ENCODE measurements at regions not wholly inside any gene's neighbourhood (a gene's known extent, or its start where the extent isn't known, plus 50 kb on each side); places are given as distances from the start of the nearest gene placed in this dataset.

- POLR2A ChIA-PET = no interaction called here
- TF ChIP-seq CTCF (IDR thresholded peaks at IDR 0.05; ENCODE audit: insufficient read depth, low read length, missing control alignments) = no peak
- CTCF ChIA-PET = no interaction called here
- H3K4me3 ChIP-seq (ENCODE audit: low read depth, low read length) = no peak overlapping the region
- DNase-seq (ENCODE audit: low read depth, low spot score) = no peak
These were observed 372.6 kb upstream of the PLXNA2 start for GRCh38 chr1:208616776-208617175.

DNA sequence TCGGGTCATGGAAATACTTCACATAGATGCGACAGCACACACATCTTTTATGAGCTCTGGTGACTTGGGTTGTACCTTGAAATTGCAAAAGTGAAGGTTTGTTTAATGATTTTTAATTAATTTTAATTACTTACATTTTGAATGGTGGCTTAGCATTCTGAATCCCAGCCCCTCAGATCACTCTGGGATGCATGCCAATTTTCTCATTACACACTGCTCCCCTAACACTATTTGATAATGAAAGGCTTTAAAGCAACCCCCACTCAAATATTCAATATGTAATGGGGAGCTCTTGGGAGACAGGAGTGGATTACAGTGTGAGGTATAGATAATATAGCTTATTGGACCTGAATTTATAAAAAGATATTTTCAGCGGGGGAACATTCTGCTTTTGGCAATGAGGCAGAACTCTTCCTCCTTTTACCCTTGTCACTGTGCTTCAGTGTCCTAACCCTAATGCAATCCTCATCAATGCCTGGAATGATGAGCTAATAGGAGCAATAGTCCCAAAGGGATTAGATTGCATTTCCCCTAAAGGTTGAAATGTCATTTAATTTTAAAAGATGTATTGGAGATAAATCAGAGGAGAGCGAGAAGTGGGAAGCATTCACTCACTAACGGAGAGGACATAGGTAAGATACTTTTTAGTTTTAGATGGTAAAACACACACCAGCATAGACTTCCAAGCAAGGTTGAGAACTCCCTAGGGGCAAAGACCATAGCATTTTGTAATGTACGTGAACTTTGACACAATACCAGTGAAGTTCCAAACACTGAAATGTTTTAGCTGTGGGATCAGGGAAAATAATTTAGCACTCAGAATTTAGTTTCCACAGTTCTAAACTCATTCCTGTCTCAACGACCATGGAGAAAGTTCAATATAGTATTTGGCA, 384.1 kb upstream of the PLXNA2 start:
- CTCF ChIA-PET = no interaction called here

GRCh38 chr1:208631092-208631491, 386.9 kb upstream of the PLXNA2 start:
- TF ChIP-seq CTCF (IDR thresholded peaks at IDR 0.05; ENCODE audit: insufficient read depth, low read length, missing control alignments) = no peak
- POLR2A ChIA-PET = no interaction called here
- CTCF ChIA-PET = no interaction called here

More for the DNA sequence above, 384.1 kb upstream of the PLXNA2 start:
- TF ChIP-seq CTCF (IDR thresholded peaks at IDR 0.05; ENCODE audit: insufficient read depth, low read length, missing control alignments) = no peak
- H3K4me3 ChIP-seq (ENCODE audit: low read depth, low read length) = no peak overlapping the region
- POLR2A ChIA-PET = no interaction called here
- DNase-seq (ENCODE audit: low read depth, low spot score) = no peak

GRCh38 chr1:208631506-208631905, 387.3 kb upstream of the PLXNA2 start:
- no peak overlapping the region for H3K4me3 ChIP-seq (ENCODE audit: low read depth, low read length)
- DNase-seq (ENCODE audit: low read depth, low spot score) = no peak
- ChIA-PET CTCF (no interaction called here), POLR2A (no interaction called here)
- TF ChIP-seq CTCF (IDR thresholded peaks at IDR 0.05; ENCODE audit: insufficient read depth, low read length, missing control alignments) = no peak

More at GRCh38 chr1:208631092-208631491, 386.9 kb upstream of the PLXNA2 start:
- H3K4me3 ChIP-seq (ENCODE audit: low read depth, low read length) = no peak overlapping the region
- no peak for DNase-seq (ENCODE audit: low read depth, low spot score)

GRCh38 chr1:208634346-208635140, 390.4 kb upstream of the PLXNA2 start:
- no peak for TF ChIP-seq CTCF (IDR thresholded peaks at IDR 0.05; ENCODE audit: insufficient read depth, low read length, missing control alignments)
- no peak overlapping the region for H3K4me3 ChIP-seq (ENCODE audit: low read depth, low read length)
- POLR2A ChIA-PET = no interaction called here
- no peak for DNase-seq (ENCODE audit: low read depth, low spot score)
- CTCF ChIA-PET = interaction anchor here (1.5 kb wide), 1 partner anchor 20 kb away, joined by 5 read pairs; no protein-coding TSS in a partner anchor

- no peak for TF ChIP-seq CTCF (IDR thresholded peaks at IDR 0.05; ENCODE audit: insufficient read depth, low read length, missing control alignments)
- CTCF ChIA-PET = no interaction called here
- POLR2A ChIA-PET = no interaction called here
- no peak overlapping the region for H3K4me3 ChIP-seq (ENCODE audit: low read depth, low read length)
- no peak for DNase-seq (ENCODE audit: low read depth, low spot score)
These were observed 393.0 kb upstream of the PLXNA2 start for GRCh38 chr1:208637181-208637580.

All from AG04449 (cell line).